Osteoblast (primary cell): ENCODE measurements at regions not wholly inside any gene's neighbourhood (a gene's known extent, or its start where the extent isn't known, plus 50 kb on each side); places are given as distances from the start of the nearest gene placed in this dataset.

Experiments used
- DNase-seq: peaks from one replicate; pipeline ENCODE4 v3.0.0; 2011; ENCODE audit warnings: low spot score, mixed read lengths; ENCODE audit not compliant: insufficient read length; ENCODE audit errors: missing footprints
- H2AFZ ChIP-seq: 2 replicates; pipeline ENCODE4 v1.6.0; 2011; ENCODE audit warnings: mild to moderate bottlenecking, low read length
- H3K27ac ChIP-seq: 2 replicates; pipeline ENCODE4 v1.5.1; 2011; ENCODE audit warnings: mild to moderate bottlenecking, low read depth, low read length, moderate library complexity
- H3K27me3 ChIP-seq: 2 replicates; pipeline ENCODE4 v1.6.0; 2012; ENCODE audit warnings: mild to moderate bottlenecking, control low read depth, inconsistent platforms, low read length, moderate library complexity; ENCODE audit not compliant: insufficient read depth
- H3K36me3 ChIP-seq: 2 replicates; pipeline ENCODE4 v1.5.1; 2011; ENCODE audit warnings: mild to moderate bottlenecking, low read length, control low read depth, moderate library complexity; ENCODE audit not compliant: insufficient read depth
- H3K4me1 ChIP-seq: 2 replicates; pipeline ENCODE4 v1.5.1; 2011; ENCODE audit warnings: mild to moderate bottlenecking, low read length, control low read depth, moderate library complexity; ENCODE audit not compliant: insufficient read depth
- H3K4me2 ChIP-seq: 2 replicates; pipeline ENCODE4 v1.6.0; 2011; ENCODE audit warnings: mild to moderate bottlenecking, low read length; ENCODE audit not compliant: insufficient read depth
- H3K4me3 ChIP-seq: fragments of 200-600 bp; sonication (generic); 3 replicates; pipeline ENCODE4 v1.5.1; 2012; ENCODE audit warnings: mild to moderate bottlenecking, low read length, inconsistent platforms; ENCODE audit not compliant: insufficient read depth
- H3K79me2 ChIP-seq: 2 replicates; pipeline ENCODE4 v1.6.0; 2012; ENCODE audit warnings: mild to moderate bottlenecking, low read length, control low read depth, inconsistent platforms; ENCODE audit not compliant: insufficient read depth
- H3K9me3 ChIP-seq: 2 replicates; pipeline ENCODE4 v1.5.1; 2011; ENCODE audit warnings: low read depth, low read length, control low read depth
- H4K20me1 ChIP-seq: 2 replicates; pipeline ENCODE4 v1.6.0; 2012; ENCODE audit warnings: mild to moderate bottlenecking, low read length, control low read depth; ENCODE audit not compliant: insufficient read depth
- CTCF ChIP-seq: IDR thresholded peaks from 2 replicates; pipeline ENCODE4 v1.5.1; 2011; ENCODE audit warnings: mild to moderate bottlenecking, low read depth, low read length, moderate library complexity; ENCODE audit errors: extremely low read depth

DNA sequence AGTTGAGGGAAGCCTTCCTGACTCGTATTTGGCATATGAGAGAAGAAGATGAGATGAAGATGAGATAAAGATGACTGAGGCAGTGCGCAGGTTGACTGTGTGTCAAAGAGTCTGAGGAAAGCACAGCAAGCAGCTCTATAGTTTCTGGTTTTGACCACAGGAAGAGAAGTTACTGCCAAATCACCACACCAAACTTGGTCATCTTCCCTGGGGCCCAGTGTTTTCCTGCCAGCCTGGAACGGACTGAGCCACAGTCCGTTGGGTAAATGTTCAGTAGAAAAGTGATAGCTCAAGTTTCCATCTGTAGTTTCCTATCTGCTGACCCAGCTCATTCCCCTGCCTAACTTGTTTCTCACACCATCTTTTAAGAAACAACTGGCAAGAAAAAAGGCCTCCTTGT is 80.7 kb upstream of the ADAMTS19 start:
- Histone ChIP-seq H3K27ac (no peak overlapping the region), H3K4me3 (no peak overlapping the region), H3K79me2 (no peaks in the 10 kb centered on the region), H3K4me1 (no peaks in the 10 kb centered on the region), H4K20me1 (no peaks in the 10 kb centered on the region), H3K36me3 (no peaks in the 10 kb centered on the region), H3K4me2 (no peak overlapping the region), H2AFZ (no peak overlapping the region), H3K9me3 (no peaks in the 10 kb centered on the region), H3K27me3 (no peaks in the 10 kb centered on the region)
- TF ChIP-seq CTCF, result no peak
- DNase-seq, result no peak

DNA sequence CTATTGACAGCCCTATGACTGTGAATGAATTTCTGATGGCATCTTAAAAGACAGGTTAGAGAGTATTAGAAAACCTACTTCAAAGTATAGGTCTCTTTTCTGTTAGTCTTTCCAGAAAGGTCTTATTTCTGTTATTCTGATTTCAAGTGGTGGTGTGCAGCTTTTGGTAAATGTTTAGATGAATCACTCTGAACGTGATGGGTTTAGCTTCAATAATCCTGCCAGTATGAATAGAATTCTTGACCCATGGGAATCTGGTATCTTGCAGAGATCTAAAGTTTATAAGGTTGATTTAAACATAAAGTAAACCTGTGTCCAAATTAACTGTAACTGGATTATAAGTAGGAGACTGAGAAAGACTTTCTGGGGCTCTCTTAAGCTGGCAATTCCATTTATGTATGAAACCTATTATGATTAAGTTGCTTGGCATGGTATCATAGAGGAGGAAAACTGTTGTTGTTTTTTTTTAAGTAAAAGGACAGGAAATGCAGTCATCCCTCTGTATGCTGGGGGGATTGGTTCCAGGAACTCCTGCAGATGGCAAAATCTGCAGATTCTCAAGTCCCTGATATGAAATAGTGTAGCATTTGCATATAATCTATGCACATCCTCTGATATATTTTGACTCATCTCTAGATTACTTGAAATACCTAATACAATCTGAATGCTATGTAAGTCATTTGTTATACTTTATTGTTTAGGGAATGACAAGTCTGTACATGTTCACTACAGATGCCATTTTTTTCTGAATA is 77.0 kb upstream of the ADAMTS19 start:
- Histone ChIP-seq H3K4me3 (no peak overlapping the region), H2AFZ (no peak overlapping the region), H3K4me2 (no peak overlapping the region), H3K27me3 (no peaks in the 10 kb centered on the region), H4K20me1 (no peaks in the 10 kb centered on the region), H3K4me1 (no peaks in the 10 kb centered on the region), H3K79me2 (no peaks in the 10 kb centered on the region), H3K36me3 (no peaks in the 10 kb centered on the region), H3K27ac (no peak overlapping the region), H3K9me3 (no peaks in the 10 kb centered on the region)
- no peak for DNase-seq
- TF ChIP-seq CTCF, result no peak

GRCh38 chr5:129384193-129384592 is 75.9 kb upstream of the ADAMTS19 start:
- no peak overlapping the region for H3K4me2 ChIP-seq
- H3K79me2 ChIP-seq, result no peaks in the 10 kb centered on the region
- H3K27me3 ChIP-seq, result no peaks in the 10 kb centered on the region
- no peak for DNase-seq
- TF ChIP-seq CTCF, result no peak
- H4K20me1 ChIP-seq, result no peaks in the 10 kb centered on the region
- no peaks in the 10 kb centered on the region for H3K9me3 ChIP-seq
- H3K36me3 ChIP-seq, result no peaks in the 10 kb centered on the region
- H3K27ac ChIP-seq, result no peak overlapping the region
- H2AFZ ChIP-seq, result no peak overlapping the region
- no peaks in the 10 kb centered on the region for H3K4me1 ChIP-seq
- H3K4me3 ChIP-seq, result no peak overlapping the region

DNA sequence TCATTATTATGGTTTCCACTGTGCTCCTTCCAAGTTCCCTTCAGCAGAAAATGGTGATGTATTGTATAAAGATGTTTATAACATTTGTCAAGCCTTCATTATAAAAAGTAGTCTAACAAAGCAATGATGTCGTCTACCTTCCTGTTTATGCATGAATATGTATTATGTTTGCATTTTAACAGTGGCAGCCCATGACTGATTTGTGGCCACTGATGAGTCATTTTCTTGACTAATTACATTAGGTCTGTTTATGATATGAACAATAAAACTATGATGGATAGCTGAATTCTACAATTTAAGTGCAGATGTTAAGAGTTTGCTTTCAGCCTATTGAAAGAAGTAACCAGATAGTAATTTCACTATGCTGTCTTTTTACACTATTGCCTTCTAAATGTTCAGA is 75.4 kb upstream of the ADAMTS19 start:
- TF ChIP-seq CTCF, result no peak
- no peaks in the 10 kb centered on the region for H3K36me3 ChIP-seq
- no peaks in the 10 kb centered on the region for H3K9me3 ChIP-seq
- H3K4me1 ChIP-seq, result no peaks in the 10 kb centered on the region
- no peak for DNase-seq
- H2AFZ ChIP-seq, result no peak overlapping the region
- H3K4me3 ChIP-seq, result no peak overlapping the region
- H3K27ac ChIP-seq, result no peak overlapping the region
- no peaks in the 10 kb centered on the region for H3K79me2 ChIP-seq
- H3K27me3 ChIP-seq, result no peaks in the 10 kb centered on the region
- no peaks in the 10 kb centered on the region for H4K20me1 ChIP-seq
- H3K4me2 ChIP-seq, result no peak overlapping the region
